ENCODE measurements at regions not wholly inside any gene's neighbourhood (a gene's known extent, or its start where the extent isn't known, plus 50 kb on each side); places are given as distances from the start of the nearest gene placed in this dataset.

GRCh38 chr3:966341-966740, 126.5 kb upstream of the CNTN6 start:
- Histone ChIP-seq H2AFZ (ENCODE audit: low read depth, low read length) (no peak overlapping the region), H3K4me3 (ENCODE audit: low read depth in 1 of 2, low read length in 2 of 2) (no peak overlapping the region), H3K4me2 (ENCODE audit: insufficient read depth, low read length) (no peak overlapping the region), H3K27ac (ENCODE audit: low read length) (no peak overlapping the region), H3K9ac (ENCODE audit: low read depth, low read length) (no peak overlapping the region), H3K79me2 (ENCODE audit: insufficient read depth, low read length) (no peaks in the 10 kb centered on the region), H3K4me1 (ENCODE audit: insufficient read depth, low read length) (no peaks in the 10 kb centered on the region), H3K9me3 (ENCODE audit: insufficient read depth, low read length, severe bottlenecking) (no peaks in the 10 kb centered on the region), H4K20me1 (ENCODE audit: insufficient read depth, low read length) (no peaks in the 10 kb centered on the region), H3K36me3 (ENCODE audit: insufficient read depth, low read length) (no peaks in the 10 kb centered on the region), H3K27me3 (ENCODE audit: insufficient read depth, low read length, poor library complexity) (no peaks in the 10 kb centered on the region)
- TF ChIP-seq CTCF (IDR thresholded peaks at IDR 0.05; ENCODE audit: borderline replicate concordance, extremely low read depth, low read length, poor library complexity, severe bottlenecking) (no peak), EZH2 (IDR thresholded peaks at IDR 0.05; ENCODE audit: borderline replicate concordance, low read depth, low read length, severe bottlenecking) (no peak)
- DNase-seq (no peak), ATAC-seq (ENCODE audit: insufficient read depth, low read depth) (no peak)

DNA sequence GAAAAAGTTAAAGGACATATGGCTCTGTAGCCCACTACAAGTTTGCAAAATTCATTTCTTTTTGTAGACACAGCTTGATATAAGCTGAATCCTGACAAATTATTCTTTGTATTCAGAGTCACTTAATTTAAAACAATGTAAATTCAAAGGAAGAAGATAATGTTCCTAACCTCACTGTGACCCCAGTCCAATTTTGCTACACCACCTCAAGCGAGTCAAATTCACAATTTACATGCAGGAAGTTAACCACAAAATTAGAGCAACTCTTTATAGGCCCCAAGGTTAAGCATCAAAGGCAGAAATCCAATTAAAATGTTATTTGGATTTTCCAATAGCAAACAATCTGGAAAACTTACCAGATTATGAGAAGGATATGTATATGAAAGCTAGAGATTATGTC, 119.5 kb upstream of the CNTN6 start:
- Histone ChIP-seq H3K9me3 (ENCODE audit: insufficient read depth, low read length, severe bottlenecking) (no peaks in the 10 kb centered on the region), H3K27me3 (ENCODE audit: insufficient read depth, low read length, poor library complexity) (no peaks in the 10 kb centered on the region), H3K36me3 (ENCODE audit: insufficient read depth, low read length) (no peaks in the 10 kb centered on the region), H3K4me3 (ENCODE audit: low read depth in 1 of 2, low read length in 2 of 2) (no peak overlapping the region), H2AFZ (ENCODE audit: low read depth, low read length) (no peak overlapping the region), H3K4me1 (ENCODE audit: insufficient read depth, low read length) (no peaks in the 10 kb centered on the region), H3K79me2 (ENCODE audit: insufficient read depth, low read length) (no peaks in the 10 kb centered on the region), H3K4me2 (ENCODE audit: insufficient read depth, low read length) (no peak overlapping the region), H4K20me1 (ENCODE audit: insufficient read depth, low read length) (no peaks in the 10 kb centered on the region), H3K9ac (ENCODE audit: low read depth, low read length) (no peak overlapping the region), H3K27ac (ENCODE audit: low read length) (no peak overlapping the region)
- no peak for ATAC-seq (ENCODE audit: insufficient read depth, low read depth)
- DNase-seq = no peak
- TF ChIP-seq EZH2 (IDR thresholded peaks at IDR 0.05; ENCODE audit: borderline replicate concordance, low read depth, low read length, severe bottlenecking) (no peak), CTCF (IDR thresholded peaks at IDR 0.05; ENCODE audit: borderline replicate concordance, extremely low read depth, low read length, poor library complexity, severe bottlenecking) (no peak)

GRCh38 chr3:976006-976405, 116.8 kb upstream of the CNTN6 start:
- no peak overlapping the region for H2AFZ ChIP-seq (ENCODE audit: low read depth, low read length)
- no peaks in the 10 kb centered on the region for H4K20me1 ChIP-seq (ENCODE audit: insufficient read depth, low read length)
- no peak overlapping the region for H3K27ac ChIP-seq (ENCODE audit: low read length)
- H3K4me2 ChIP-seq (ENCODE audit: insufficient read depth, low read length) = no peak overlapping the region
- DNase-seq = no peak
- TF ChIP-seq CTCF (IDR thresholded peaks at IDR 0.05; ENCODE audit: borderline replicate concordance, extremely low read depth, low read length, poor library complexity, severe bottlenecking) (no peak), EZH2 (IDR thresholded peaks at IDR 0.05; ENCODE audit: borderline replicate concordance, low read depth, low read length, severe bottlenecking) (no peak)
- no peaks in the 10 kb centered on the region for H3K4me1 ChIP-seq (ENCODE audit: insufficient read depth, low read length)
- no peak for ATAC-seq (ENCODE audit: insufficient read depth, low read depth)
- no peaks in the 10 kb centered on the region for H3K9me3 ChIP-seq (ENCODE audit: insufficient read depth, low read length, severe bottlenecking)
- H3K27me3 ChIP-seq (ENCODE audit: insufficient read depth, low read length, poor library complexity) = no peaks in the 10 kb centered on the region
- H3K79me2 ChIP-seq (ENCODE audit: insufficient read depth, low read length) = no peaks in the 10 kb centered on the region
- H3K9ac ChIP-seq (ENCODE audit: low read depth, low read length) = no peak overlapping the region
- H3K4me3 ChIP-seq (ENCODE audit: low read depth in 1 of 2, low read length in 2 of 2) = no peak overlapping the region
- H3K36me3 ChIP-seq (ENCODE audit: insufficient read depth, low read length) = no peaks in the 10 kb centered on the region

GRCh38 chr3:981156-981555, 111.7 kb upstream of the CNTN6 start:
- Histone ChIP-seq H2AFZ (ENCODE audit: low read depth, low read length) (no peak overlapping the region), H3K4me2 (ENCODE audit: insufficient read depth, low read length) (no peak overlapping the region), H3K9ac (ENCODE audit: low read depth, low read length) (no peak overlapping the region), H3K27ac (ENCODE audit: low read length) (no peak overlapping the region), H4K20me1 (ENCODE audit: insufficient read depth, low read length) (no peaks in the 10 kb centered on the region), H3K79me2 (ENCODE audit: insufficient read depth, low read length) (no peaks in the 10 kb centered on the region), H3K36me3 (ENCODE audit: insufficient read depth, low read length) (no peaks in the 10 kb centered on the region), H3K4me1 (ENCODE audit: insufficient read depth, low read length) (no peaks in the 10 kb centered on the region), H3K4me3 (ENCODE audit: low read depth in 1 of 2, low read length in 2 of 2) (no peak overlapping the region), H3K27me3 (ENCODE audit: insufficient read depth, low read length, poor library complexity) (no peaks in the 10 kb centered on the region), H3K9me3 (ENCODE audit: insufficient read depth, low read length, severe bottlenecking) (no peaks in the 10 kb centered on the region)
- TF ChIP-seq EZH2 (IDR thresholded peaks at IDR 0.05; ENCODE audit: borderline replicate concordance, low read depth, low read length, severe bottlenecking) = no peak
- no peak for TF ChIP-seq CTCF (IDR thresholded peaks at IDR 0.05; ENCODE audit: borderline replicate concordance, extremely low read depth, low read length, poor library complexity, severe bottlenecking)
- no peak for DNase-seq
- no peak for ATAC-seq (ENCODE audit: insufficient read depth, low read depth)
